Gastroesophageal sphincter (tissue), 3 donors: ENCODE measurements at regions not wholly inside any gene's neighbourhood (a gene's known extent, or its start where the extent isn't known, plus 50 kb on each side); places are given as distances from the start of the nearest gene placed in this dataset.

ENCODE experiments used
- CTCF ChIP-seq, 4 experiments: fragments of 200-600 bp in 2 of 4; fragments of 450-650 bp in 2 of 4; sonication (generic) in 1 of 4; IDR thresholded peaks; one replicate each; pipeline ENCODE4 v1.5.1; 2017 to 2019; ENCODE audit warnings: antibody characterized with exemption in 4 of 4, mild to moderate bottlenecking in 2 of 4, moderate library complexity in 2 of 4
- EP300 ChIP-seq: sonication (generic); formaldehyde crosslinking; IDR thresholded peaks from one replicate; pipeline ENCODE4 v1.6.1; 2017; ENCODE audit warnings: antibody characterized with exemption, mild to moderate bottlenecking
- POLR2A ChIP-seq, 2 donors: fragments of 450-650 bp; IDR thresholded peaks; one replicate each; pipeline ENCODE4 v1.6.1; 2017; ENCODE audit warnings: antibody characterized with exemption in 2 of 2, mild to moderate bottlenecking in 2 of 2, moderate library complexity in 1 of 2
- POLR2AphosphoS5 ChIP-seq: sonication (generic); formaldehyde crosslinking; IDR thresholded peaks from one replicate; pipeline ENCODE4 v1.6.1; 2017; ENCODE audit warnings: antibody characterized with exemption

- TF ChIP-seq POLR2A (IDR thresholded peaks at IDR 0.05) (no peak), CTCF (IDR thresholded peaks at IDR 0.05) (no peak), POLR2AphosphoS5 (no peak), EP300 (no peak)
Measured at GRCh38 chr18:70493461-70493860, 204.6 kb downstream of the SOCS6 start.
